HepG2 (cell line): ENCODE measurements at regions not wholly inside any gene's neighbourhood (a gene's known extent, or its start where the extent isn't known, plus 50 kb on each side); places are given as distances from the start of the nearest gene placed in this dataset.
A peak's percentile ranks its signal among the peaks of the same experiment; 100 is the strongest.

Source experiments
- BRCA1 ChIP-seq: sonication (generic); formaldehyde crosslinking; IDR thresholded peaks from 2 replicates; pipeline ENCODE4 v1.4.0; 2020; ENCODE audit warnings: missing genetic modification reagents
- FOXA3 ChIP-seq: IDR thresholded peaks from 2 replicates; pipeline ENCODE4 v1.6.1; 2016; ENCODE audit warnings: missing genetic modification reagents, missing compliant biosample characterization
- HMG20A ChIP-seq: IDR thresholded peaks from 2 replicates; pipeline ENCODE4 v1.6.1; 2016; ENCODE audit warnings: borderline replicate concordance
- IKZF1 ChIP-seq: fragments of 450-650 bp; IDR thresholded peaks from 2 replicates; pipeline ENCODE4 v1.7.1; 2016
- JUND ChIP-seq: sonication (generic); formaldehyde crosslinking; IDR thresholded peaks from 2 replicates; pipeline ENCODE4 v1.8.0; 2022; ENCODE audit warnings: mild to moderate bottlenecking, missing genetic modification reagents
- MZF1 ChIP-seq: sonication (generic); formaldehyde crosslinking; IDR thresholded peaks from 2 replicates; pipeline ENCODE4 v1.8.1; 2023; ENCODE audit warnings: mild to moderate bottlenecking, missing genetic modification reagents, borderline replicate concordance
- POGZ ChIP-seq: sonication (generic); formaldehyde crosslinking; IDR thresholded peaks from 2 replicates; pipeline ENCODE4 v1.4.0; 2020; ENCODE audit warnings: mild to moderate bottlenecking, missing genetic modification reagents
- RXRB ChIP-seq: IDR thresholded peaks from 2 replicates; pipeline ENCODE4 v1.6.1; 2016; ENCODE audit warnings: borderline replicate concordance, missing genetic modification reagents, missing compliant biosample characterization
- STAT6 ChIP-seq: sonication (generic); formaldehyde crosslinking; IDR thresholded peaks from 2 replicates; pipeline ENCODE4 v1.4.0; 2020; ENCODE audit warnings: missing genetic modification reagents, mild to moderate bottlenecking, borderline replicate concordance
- THAP11 ChIP-seq: IDR thresholded peaks from 2 replicates; pipeline ENCODE4 v1.6.1; 2016; ENCODE audit warnings: missing biosample characterization, missing genetic modification reagents
- THYN1 ChIP-seq: sonication (generic); formaldehyde crosslinking; IDR thresholded peaks from 2 replicates; pipeline ENCODE4 v1.8.1; 2023; ENCODE audit warnings: low read depth, mild to moderate bottlenecking, moderate library complexity, missing genetic modification reagents, borderline replicate concordance
- TOPORS ChIP-seq: sonication (generic); formaldehyde crosslinking; IDR thresholded peaks from 2 replicates; pipeline ENCODE4 v1.8.0; 2023; ENCODE audit warnings: mild to moderate bottlenecking, missing genetic modification reagents
- ZNF260 ChIP-seq: sonication (generic); formaldehyde crosslinking; IDR thresholded peaks from 2 replicates; pipeline ENCODE4 v1.4.0; 2020; ENCODE audit warnings: missing genetic modification reagents, low read depth, mild to moderate bottlenecking, borderline replicate concordance
- ZNF609 ChIP-seq: sonication (generic); formaldehyde crosslinking; IDR thresholded peaks from 2 replicates; pipeline ENCODE4 v1.4.0; 2020; ENCODE audit warnings: mild to moderate bottlenecking, missing genetic modification reagents, borderline replicate concordance
- ZNF761 ChIP-seq: sonication (generic); formaldehyde crosslinking; conservative IDR thresholded peaks from 2 replicates; pipeline ENCODE4 v1.4.0; 2020; ENCODE audit warnings: mild to moderate bottlenecking, missing genetic modification reagents
- ZNF816 ChIP-seq: sonication (generic); formaldehyde crosslinking; IDR thresholded peaks from 2 replicates; pipeline ENCODE4 v1.8.0; 2022; ENCODE audit warnings: missing genetic modification reagents, mild to moderate bottlenecking, borderline replicate concordance
- TF ChIP-seq, protein P1 (sequence below): sonication (generic); formaldehyde crosslinking; conservative IDR thresholded peaks from 2 replicates; pipeline ENCODE4 v1.8.0; 2022; ENCODE audit warnings: mild to moderate bottlenecking, moderate library complexity, missing genetic modification reagents
- TF ChIP-seq, protein P2 (sequence below): sonication (generic); formaldehyde crosslinking; IDR thresholded peaks from 2 replicates; pipeline ENCODE4 v1.8.1; 2023; ENCODE audit warnings: mild to moderate bottlenecking, moderate library complexity, missing genetic modification reagents
- TF ChIP-seq, protein P3 (sequence below): sonication (generic); formaldehyde crosslinking; IDR thresholded peaks from 2 replicates; pipeline ENCODE4 v1.5.1; 2020; ENCODE audit warnings: mild to moderate bottlenecking, missing genetic modification reagents, moderate library complexity

- TF ChIP-seq, protein P1, sequence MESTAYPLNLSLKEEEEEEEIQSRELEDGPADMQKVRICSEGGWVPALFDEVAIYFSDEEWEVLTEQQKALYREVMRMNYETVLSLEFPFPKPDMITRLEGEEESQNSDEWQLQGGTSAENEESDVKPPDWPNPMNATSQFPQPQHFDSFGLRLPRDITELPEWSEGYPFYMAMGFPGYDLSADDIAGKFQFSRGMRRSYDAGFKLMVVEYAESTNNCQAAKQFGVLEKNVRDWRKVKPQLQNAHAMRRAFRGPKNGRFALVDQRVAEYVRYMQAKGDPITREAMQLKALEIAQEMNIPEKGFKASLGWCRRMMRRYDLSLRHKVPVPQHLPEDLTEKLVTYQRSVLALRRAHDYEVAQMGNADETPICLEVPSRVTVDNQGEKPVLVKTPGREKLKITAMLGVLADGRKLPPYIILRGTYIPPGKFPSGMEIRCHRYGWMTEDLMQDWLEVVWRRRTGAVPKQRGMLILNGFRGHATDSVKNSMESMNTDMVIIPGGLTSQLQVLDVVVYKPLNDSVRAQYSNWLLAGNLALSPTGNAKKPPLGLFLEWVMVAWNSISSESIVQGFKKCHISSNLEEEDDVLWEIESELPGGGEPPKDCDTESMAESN: no peak
- TF ChIP-seq TOPORS (CRISPR knock-in tag): no peak
- TF ChIP-seq BRCA1 (CRISPR knock-in tag): no peak
- no peak for TF ChIP-seq ZNF761 (CRISPR knock-in tag)
- TF ChIP-seq STAT6 (CRISPR knock-in tag): no peak
- no peak for TF ChIP-seq MZF1
- TF ChIP-seq JUND (CRISPR knock-in tag): no peak
- peak; percentile 58 for TF ChIP-seq POGZ (CRISPR knock-in tag)
- TF ChIP-seq, protein P2, sequence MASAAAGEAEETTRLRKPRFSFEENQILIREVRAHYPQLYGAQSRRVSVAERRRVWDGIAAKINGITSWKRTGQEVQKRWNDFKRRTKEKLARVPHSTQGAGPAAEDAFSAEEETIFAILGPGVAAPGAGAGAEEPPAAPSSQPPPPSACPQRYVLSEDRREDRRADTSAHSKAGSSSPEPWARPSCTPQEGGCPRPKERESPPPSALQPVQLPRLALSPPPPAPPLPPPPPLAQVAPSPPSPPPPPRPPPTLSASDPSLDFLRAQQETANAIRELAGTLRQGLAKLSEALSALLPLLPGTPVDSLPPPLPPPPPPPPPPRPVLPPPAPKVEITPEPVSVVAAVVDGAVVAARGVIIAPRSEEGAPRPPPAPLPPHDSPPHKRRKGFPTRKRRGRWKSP (CRISPR knock-in tag): no peak
- no peak for TF ChIP-seq THAP11 (CRISPR knock-in tag)
- TF ChIP-seq ZNF816 (CRISPR knock-in tag): no peak
- TF ChIP-seq IKZF1: no peak
- TF ChIP-seq HMG20A: peak; percentile 65; the same call in 1 of the 2 replicates
- TF ChIP-seq THYN1 (CRISPR knock-in tag): no peak
- no peak for TF ChIP-seq ZNF260
- peak; percentile 40; the same call in 1 of the 2 replicates for TF ChIP-seq RXRB (CRISPR knock-in tag)
- TF ChIP-seq FOXA3 (CRISPR knock-in tag): no peak
- TF ChIP-seq, protein P3, sequence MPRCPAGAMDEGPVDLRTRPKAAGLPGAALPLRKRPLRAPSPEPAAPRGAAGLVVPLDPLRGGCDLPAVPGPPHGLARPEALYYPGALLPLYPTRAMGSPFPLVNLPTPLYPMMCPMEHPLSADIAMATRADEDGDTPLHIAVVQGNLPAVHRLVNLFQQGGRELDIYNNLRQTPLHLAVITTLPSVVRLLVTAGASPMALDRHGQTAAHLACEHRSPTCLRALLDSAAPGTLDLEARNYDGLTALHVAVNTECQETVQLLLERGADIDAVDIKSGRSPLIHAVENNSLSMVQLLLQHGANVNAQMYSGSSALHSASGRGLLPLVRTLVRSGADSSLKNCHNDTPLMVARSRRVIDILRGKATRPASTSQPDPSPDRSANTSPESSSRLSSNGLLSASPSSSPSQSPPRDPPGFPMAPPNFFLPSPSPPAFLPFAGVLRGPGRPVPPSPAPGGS (CRISPR knock-in tag): no peak
- TF ChIP-seq ZNF609 (CRISPR knock-in tag): 0 out of 2 replicates have a peak, but pooled peaks have one; percentile 22
These were observed 180.7 kb upstream of the EGFLAM start (continued) for GRCh38 chr5:38077652-38078051.
